ENCODE measurements at regions not wholly inside any gene's neighbourhood (a gene's known extent, or its start where the extent isn't known, plus 50 kb on each side); places are given as distances from the start of the nearest gene placed in this dataset.
"Not testable (repeated sequence)": the region's sequence is repeated elsewhere in the genome, so short reads cannot be mapped to it uniquely, and the experiment has no call there.

GRCh38 chr5:12204761-12205160 is 300.5 kb upstream of the CTNND2 start:
- no peak for DNase-seq

GRCh38 chr5:12193536-12193935 is 289.3 kb upstream of the CTNND2 start:
- DNase-seq, result no peak

DNA sequence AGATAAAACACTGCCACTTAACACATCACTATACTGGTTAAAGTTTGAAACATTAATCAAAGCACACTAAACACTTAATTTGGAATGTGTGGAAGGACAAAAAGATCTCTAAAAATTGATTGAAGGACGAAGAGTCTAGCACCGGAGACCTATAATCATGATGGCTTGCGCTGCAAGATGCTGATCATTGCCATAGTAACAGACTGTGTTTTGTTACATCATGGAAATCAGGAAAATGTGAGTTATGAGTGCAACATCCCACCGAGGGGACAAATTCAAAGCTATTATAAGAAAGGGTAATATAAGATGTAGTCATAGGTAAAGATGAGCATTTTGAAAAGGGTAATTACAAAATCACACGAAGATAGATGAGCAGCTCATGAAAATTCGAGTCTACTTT is 278.8 kb upstream of the CTNND2 start:
- no peak for DNase-seq

GRCh38 chr5:12177851-12178250 is 273.6 kb upstream of the CTNND2 start:
- DNase-seq, result no peak

GRCh38 chr5:12177225-12177624 is 273.0 kb upstream of the CTNND2 start:
- no peak for DNase-seq

DNA sequence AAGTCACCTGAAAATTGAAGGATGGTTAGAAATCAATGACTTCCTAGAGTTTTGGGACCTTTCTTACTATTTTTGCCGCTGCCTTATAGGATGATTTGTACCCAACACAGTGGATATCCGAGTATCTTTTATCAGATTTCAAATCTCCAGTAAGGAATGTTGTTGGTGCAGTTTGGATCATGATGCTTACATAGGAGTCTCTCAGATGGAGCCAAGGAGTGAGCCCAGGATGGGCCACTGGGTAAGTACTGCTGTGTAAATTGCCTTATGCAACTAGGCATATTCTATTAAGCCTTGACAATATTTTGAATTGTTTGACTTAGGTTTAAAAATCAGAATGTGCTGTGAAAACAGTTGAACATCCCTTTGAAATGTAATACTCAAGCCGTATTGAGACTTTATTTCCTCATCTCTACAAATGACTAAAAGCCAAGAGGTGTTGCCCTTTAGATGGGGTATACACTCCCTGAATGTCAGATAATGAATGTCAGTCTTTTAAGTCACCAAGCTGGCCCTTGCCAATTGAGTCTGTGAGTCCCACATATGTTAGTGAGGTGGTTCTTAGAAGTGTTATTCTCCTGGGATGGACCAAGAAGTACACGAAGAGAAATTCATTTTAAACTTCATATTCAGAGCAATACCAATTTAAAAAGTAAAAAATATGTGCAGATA is 271.8 kb upstream of the CTNND2 start:
- DNase-seq, result no peak

GRCh38 chr5:12174734-12175133 is 270.5 kb upstream of the CTNND2 start:
- no peak for DNase-seq

DNA sequence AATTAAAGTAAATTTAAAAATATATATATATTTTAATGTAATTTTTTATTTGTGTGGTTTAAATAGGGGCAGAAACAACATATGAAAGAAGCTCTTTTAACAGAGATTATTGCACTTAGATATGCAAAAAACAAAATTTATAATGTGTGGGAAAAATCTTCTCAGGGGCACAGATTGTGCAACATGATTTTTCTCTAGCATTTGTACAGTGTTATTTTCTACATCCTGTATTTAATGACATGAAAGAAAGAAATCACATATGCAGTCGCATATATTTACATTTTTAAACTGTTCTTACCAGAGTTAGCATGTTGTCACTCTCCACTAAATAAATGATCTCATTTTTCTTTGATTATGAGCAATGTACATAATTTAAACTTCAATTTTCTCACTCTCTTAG is 265.3 kb upstream of the CTNND2 start:
- no peak for DNase-seq

DNA sequence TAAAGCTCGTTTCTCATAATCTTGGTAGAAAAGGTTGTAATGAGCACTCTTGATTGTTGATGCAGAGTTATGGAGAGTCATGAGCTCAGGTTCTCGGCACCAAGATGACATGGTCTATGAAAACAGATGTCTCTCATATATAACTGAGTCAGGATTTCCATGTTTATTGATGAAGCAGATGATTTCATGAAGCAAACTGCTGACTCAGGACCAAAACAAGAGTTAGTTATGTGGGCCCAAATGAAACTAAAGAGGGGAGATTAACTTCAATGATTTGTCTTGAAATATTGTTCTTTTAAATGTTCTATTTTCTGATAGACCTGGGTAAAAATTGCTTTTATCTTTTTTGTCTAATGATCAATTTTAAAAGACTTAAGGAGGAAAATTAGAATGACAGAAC is 258.6 kb upstream of the CTNND2 start:
- no peak for DNase-seq

DNA sequence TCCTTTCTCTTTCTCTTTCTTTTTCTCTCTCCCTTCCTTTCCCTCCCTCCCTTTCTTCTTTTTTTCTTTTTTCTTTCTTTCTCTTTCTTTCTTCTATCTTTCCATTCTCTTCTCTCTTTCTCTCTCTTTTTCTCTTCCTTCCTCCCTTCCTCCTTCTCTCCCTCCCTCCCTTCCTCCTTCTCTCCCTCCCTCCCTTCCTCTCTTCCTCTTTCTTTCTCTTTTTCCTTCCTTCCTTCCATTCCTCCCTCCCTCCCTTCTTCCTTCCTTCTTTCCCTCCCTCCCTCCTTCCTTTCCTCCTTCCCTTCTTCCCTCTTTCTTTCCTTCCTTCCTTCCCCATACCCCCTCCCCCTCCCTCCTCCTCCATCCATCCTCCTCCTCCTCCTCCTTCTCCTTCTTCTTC is 243.3 kb upstream of the CTNND2 start:
- no peak for DNase-seq

DNA sequence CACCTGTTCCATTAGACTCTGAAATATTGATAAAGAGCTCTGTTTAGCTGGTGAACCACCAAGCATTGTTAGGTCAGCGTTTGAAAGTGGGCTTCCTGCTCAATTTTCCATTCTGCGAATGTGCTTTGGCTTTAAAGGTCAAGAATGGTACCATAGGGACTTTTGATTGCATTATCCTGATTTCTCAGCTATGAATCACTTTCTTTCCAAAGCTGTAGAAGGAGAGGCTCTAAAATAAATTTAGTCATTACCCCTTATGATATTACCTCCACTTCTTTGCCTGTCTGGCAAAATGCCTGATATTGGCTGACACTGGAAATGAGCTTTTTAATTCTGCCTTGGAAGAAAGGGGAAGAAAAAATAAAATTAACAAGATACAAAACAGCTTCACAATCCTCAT is 237.2 kb upstream of the CTNND2 start:
- DNase-seq, result no peak

- no peak for DNase-seq
Measured at GRCh38 chr5:12133520-12133919, 229.3 kb upstream of the CTNND2 start.

DNA sequence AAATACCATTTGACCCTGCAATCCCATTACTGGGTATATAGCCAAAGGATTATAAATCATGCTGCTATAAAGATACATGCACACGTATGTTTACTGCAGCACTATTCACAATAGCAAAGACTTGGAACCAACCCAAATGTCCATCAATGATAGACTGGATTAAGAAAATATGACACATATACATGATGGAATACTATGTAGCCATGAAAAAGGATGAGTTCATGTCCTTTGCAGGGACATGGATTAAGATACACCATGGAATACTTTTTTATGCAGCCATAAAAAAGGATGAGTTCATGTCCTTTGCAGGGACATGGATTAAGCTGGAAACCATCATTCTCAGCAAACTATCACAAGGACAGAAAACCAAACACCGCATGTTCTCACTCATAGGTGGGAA is 226.8 kb upstream of the CTNND2 start:
- not testable (repeated sequence) for DNase-seq

- no peak for DNase-seq
Measured at GRCh38 chr5:12125895-12126294, 221.6 kb upstream of the CTNND2 start.

GRCh38 chr5:12119657-12120056 is 215.4 kb upstream of the CTNND2 start:
- no peak for DNase-seq

DNA sequence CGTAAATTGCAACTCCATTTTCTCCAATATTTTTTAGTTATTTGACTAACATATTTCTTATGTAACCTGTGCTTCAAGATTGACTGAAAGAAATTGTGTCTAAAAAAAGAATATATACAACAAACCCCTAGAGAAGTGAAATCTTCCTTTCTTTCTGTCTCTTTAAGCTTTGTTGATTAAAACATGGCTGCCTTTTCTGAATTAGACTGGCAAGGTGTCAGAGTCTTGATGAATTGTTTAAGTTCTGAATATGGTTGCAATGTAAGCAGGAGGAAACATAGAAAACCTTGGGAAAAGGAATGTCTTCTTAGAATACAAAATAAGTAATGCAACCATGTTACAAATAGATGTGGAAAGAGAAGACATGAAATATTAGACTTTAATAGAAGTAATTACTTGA is 209.8 kb upstream of the CTNND2 start:
- no peak for DNase-seq

- DNase-seq, result no peak
Measured at GRCh38 chr5:12113062-12113461, 208.8 kb upstream of the CTNND2 start.

DNA sequence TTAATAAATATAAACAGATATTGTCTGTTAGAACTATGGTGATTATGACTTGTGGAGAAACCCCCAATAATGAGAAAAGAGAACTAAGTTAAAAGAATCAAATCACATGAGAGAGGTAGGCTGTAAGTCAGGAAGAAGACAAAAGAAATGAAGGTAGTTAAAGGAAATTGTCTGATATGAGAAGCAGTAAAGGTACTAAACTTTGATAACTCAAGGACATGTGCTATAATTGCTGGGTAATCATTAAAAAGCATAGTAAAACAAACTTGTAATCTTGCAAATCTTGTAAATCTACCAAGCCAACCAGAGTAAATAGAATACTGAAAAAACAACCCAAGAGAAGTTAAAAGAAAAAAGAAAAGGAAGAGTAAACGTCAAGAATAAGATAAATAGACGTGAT is 207.0 kb upstream of the CTNND2 start:
- no peak for DNase-seq

DNA sequence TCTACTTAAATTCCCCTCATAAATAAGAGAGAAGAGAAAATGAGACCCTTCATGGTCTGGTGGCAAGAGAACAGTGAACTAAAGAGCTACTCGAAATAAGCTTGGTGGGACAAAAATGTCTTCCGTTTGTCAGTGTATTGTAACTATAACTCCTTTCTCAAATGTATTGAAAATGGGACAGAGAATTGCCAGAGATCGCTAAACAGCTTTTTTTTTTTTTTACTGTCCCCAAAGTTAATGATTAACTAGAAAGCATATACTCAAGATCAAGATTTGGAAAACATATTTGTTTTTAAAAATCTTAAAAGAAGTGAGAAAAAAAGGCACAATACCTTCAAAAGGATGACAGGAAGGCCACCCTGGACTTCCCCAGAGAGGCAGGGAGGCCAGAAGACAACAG is 206.4 kb upstream of the CTNND2 start:
- no peak for DNase-seq

- no peak for DNase-seq
Measured at GRCh38 chr5:12109075-12109688, 204.9 kb upstream of the CTNND2 start.

- DNase-seq, result no peak
Measured at GRCh38 chr5:12102151-12102550, 197.9 kb upstream of the CTNND2 start.

- DNase-seq, result no peak
Measured at GRCh38 chr5:12100542-12100941, 196.3 kb upstream of the CTNND2 start.

DNA sequence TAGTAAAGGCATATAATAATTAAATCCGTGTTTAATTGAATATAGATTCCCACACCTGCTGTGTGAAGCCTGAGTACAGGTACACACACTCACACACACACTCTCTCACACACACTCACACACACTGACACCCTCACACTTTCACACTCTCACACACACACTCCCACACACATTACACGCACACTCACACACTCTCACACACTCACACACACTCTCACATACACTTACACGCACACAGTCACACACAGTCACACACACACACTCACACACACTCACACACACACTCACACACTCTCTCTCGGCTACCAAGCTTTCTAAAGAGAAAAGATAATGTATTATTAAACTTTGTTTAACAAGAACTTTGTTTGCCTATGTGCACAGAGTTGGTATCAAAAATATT is 195.1 kb upstream of the CTNND2 start:
- DNase-seq, result no peak

DNA sequence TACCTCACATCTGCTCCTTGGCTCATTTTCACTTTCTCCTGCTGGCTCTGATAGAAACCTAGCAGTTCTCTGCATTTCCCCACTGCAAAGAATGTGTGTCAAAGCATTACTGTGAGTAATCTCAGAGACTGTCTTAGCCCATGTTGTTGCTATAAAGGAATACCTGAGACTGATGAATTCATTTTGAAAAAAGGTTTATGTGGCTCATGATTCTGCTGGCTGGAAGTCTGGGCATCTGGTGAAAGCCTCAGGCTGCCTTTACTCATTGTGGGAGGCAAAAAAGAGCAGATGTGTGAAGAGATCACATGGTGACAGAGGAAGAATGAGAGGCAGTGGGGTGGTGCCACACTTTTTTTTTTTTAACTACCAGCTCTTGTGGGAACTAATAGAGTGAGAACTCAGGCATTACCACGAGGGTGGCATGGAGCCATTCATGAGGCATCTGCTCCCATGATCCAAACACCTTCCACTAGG is 191.6 kb upstream of the CTNND2 start:
- no peak for DNase-seq

DNA sequence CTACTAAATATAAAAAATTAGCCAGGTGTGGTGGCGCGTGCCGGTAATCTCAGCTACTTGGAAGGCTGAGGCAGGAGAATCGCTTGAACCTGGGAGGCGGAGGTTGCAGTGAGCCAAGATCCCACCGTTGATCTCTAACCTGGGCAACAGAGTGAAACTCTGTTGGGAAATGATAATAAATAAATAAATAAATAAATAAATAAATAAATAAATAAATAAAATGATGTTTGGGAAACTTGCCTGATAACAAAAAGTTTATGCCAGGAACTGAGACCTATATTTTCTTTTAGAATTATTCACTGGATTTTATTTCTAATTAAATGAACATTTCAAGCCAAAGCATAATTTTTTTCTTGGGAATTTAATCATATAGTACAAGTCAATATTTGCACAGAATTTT is 189.3 kb upstream of the CTNND2 start:
- DNase-seq, result no peak
